ENCODE measurements at regions not wholly inside any gene's neighbourhood (a gene's known extent, or its start where the extent isn't known, plus 50 kb on each side); places are given as distances from the start of the nearest gene placed in this dataset.

GRCh38 chr12:4045786-4046494, 172.7 kb upstream of the PARP11 start:
- Histone ChIP-seq H2AFZ (ENCODE audit: low read depth, low read length, severe bottlenecking) (no peak overlapping the region), H3K36me3 (ENCODE audit: low read length) (no peaks in the 10 kb centered on the region), H3F3A (ENCODE audit: insufficient read depth) (no peaks in the 10 kb centered on the region), H3K4me3 (ENCODE audit: insufficient read depth, low read length, poor library complexity, severe bottlenecking) (no peak overlapping the region), H3K27ac (ENCODE audit: low read depth, low read length) (no peak overlapping the region), H3K9ac (ENCODE audit: low read length) (no peak overlapping the region), H3K9me2 (replicated peaks; ENCODE audit: insufficient read depth, low read length) (no peaks in the 10 kb centered on the region), H3K4me2 (ENCODE audit: low read depth, low read length, poor library complexity, severe bottlenecking) (no peak overlapping the region), H3K27me3 (ENCODE audit: low read length) (no peaks in the 10 kb centered on the region), H3K79me2 (ENCODE audit: insufficient read depth, low read length) (no peaks in the 10 kb centered on the region), H4K20me1 (ENCODE audit: low read depth, low read length) (no peaks in the 10 kb centered on the region), H3K9me3 (ENCODE audit: insufficient read depth, low read length) (no peaks in the 10 kb centered on the region)
- no peak for TF ChIP-seq EZH2phosphoT487 (conservative IDR thresholded peaks at IDR 0.05; ENCODE audit: low read length)
- TF ChIP-seq, protein P1, sequence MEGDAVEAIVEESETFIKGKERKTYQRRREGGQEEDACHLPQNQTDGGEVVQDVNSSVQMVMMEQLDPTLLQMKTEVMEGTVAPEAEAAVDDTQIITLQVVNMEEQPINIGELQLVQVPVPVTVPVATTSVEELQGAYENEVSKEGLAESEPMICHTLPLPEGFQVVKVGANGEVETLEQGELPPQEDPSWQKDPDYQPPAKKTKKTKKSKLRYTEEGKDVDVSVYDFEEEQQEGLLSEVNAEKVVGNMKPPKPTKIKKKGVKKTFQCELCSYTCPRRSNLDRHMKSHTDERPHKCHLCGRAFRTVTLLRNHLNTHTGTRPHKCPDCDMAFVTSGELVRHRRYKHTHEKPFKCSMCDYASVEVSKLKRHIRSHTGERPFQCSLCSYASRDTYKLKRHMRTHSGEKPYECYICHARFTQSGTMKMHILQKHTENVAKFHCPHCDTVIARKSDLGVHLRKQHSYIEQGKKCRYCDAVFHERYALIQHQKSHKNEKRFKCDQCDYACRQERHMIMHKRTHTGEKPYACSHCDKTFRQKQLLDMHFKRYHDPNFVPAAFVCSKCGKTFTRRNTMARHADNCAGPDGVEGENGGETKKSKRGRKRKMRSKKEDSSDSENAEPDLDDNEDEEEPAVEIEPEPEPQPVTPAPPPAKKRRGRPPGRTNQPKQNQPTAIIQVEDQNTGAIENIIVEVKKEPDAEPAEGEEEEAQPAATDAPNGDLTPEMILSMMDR (IDR thresholded peaks at IDR 0.05; ENCODE audit: insufficient read depth, low read length, poor library complexity, severe bottlenecking) = no peak

DNA sequence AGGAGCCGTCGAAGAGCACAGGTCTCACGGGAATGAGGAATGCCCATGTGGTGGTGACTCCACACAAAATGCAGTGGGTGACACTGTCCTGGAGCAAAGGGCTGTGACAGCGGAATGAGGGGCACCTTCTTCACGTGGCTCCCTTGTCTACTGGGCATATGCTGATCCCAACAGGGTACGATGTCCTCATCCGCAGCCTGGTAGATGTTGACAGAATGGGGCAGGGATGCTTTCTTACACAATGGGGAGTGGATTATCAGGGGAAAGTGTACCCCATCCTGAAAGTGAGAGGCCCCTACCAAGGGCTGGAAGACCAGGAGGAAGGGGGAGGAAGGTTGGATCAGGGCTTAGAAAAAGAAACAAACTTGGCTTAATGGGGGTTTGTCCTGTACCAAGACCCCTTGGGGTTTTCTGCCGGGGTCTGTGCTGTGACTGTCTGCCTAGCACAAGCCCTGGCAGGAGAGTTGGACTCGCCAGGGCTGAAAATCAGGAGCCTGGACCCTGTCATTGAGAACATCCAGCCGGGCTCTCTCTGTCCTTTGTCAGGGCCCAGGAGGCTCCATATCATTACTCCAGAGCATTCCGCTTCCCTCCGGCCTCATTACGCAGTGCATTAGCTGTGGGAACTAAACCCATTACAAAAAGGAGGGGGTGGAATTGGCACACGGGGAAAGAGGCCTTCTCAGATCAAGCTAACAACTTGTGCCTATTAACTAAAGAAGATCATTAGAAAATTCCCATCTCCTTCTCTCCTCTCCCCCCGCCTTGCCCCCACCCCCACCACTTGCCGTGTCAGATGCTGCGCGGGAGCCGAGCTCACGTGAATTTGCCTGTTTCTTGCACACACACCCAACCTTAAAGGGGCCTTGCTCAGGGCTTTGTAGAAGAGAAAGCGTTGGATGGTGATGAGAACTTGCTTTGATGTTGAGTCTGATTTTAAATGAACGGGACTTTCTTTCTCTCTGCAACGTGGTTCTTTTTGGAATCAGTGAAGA, 171.8 kb upstream of the PARP11 start:
- no peaks in the 10 kb centered on the region for H3F3A ChIP-seq (ENCODE audit: insufficient read depth)
- H3K27ac ChIP-seq (ENCODE audit: low read depth, low read length) = no peak overlapping the region
- no peaks in the 10 kb centered on the region for H3K9me2 ChIP-seq (replicated peaks; ENCODE audit: insufficient read depth, low read length)
- no peak overlapping the region for H3K4me3 ChIP-seq (ENCODE audit: insufficient read depth, low read length, poor library complexity, severe bottlenecking)
- no peaks in the 10 kb centered on the region for H3K27me3 ChIP-seq (ENCODE audit: low read length)
- no peaks in the 10 kb centered on the region for H3K9me3 ChIP-seq (ENCODE audit: insufficient read depth, low read length)
- no peaks in the 10 kb centered on the region for H3K36me3 ChIP-seq (ENCODE audit: low read length)
- no peak overlapping the region for H2AFZ ChIP-seq (ENCODE audit: low read depth, low read length, severe bottlenecking)
- H3K79me2 ChIP-seq (ENCODE audit: insufficient read depth, low read length) = no peaks in the 10 kb centered on the region
- TF ChIP-seq EZH2phosphoT487 (conservative IDR thresholded peaks at IDR 0.05; ENCODE audit: low read length) = no peak
- TF ChIP-seq, protein P1 (IDR thresholded peaks at IDR 0.05; ENCODE audit: insufficient read depth, low read length, poor library complexity, severe bottlenecking) = no peak
- H3K4me2 ChIP-seq (ENCODE audit: low read depth, low read length, poor library complexity, severe bottlenecking) = no peak overlapping the region
- H4K20me1 ChIP-seq (ENCODE audit: low read depth, low read length) = no peaks in the 10 kb centered on the region
- H3K9ac ChIP-seq (ENCODE audit: low read length) = no peak overlapping the region

- H3K27ac ChIP-seq (ENCODE audit: low read depth, low read length) = no peak overlapping the region
- no peak overlapping the region for H3K4me3 ChIP-seq (ENCODE audit: insufficient read depth, low read length, poor library complexity, severe bottlenecking)
- no peak overlapping the region for H3K9ac ChIP-seq (ENCODE audit: low read length)
- H3K4me2 ChIP-seq (ENCODE audit: low read depth, low read length, poor library complexity, severe bottlenecking) = no peak overlapping the region
- H3K9me3 ChIP-seq (ENCODE audit: insufficient read depth, low read length) = no peaks in the 10 kb centered on the region
- TF ChIP-seq, protein P1 (IDR thresholded peaks at IDR 0.05; ENCODE audit: insufficient read depth, low read length, poor library complexity, severe bottlenecking) = no peak
- TF ChIP-seq EZH2phosphoT487 (conservative IDR thresholded peaks at IDR 0.05; ENCODE audit: low read length) = no peak
- H3K79me2 ChIP-seq (ENCODE audit: insufficient read depth, low read length) = no peaks in the 10 kb centered on the region
- H3K27me3 ChIP-seq (ENCODE audit: low read length) = no peaks in the 10 kb centered on the region
- H3K9me2 ChIP-seq (replicated peaks; ENCODE audit: insufficient read depth, low read length) = no peaks in the 10 kb centered on the region
- no peaks in the 10 kb centered on the region for H4K20me1 ChIP-seq (ENCODE audit: low read depth, low read length)
- no peak overlapping the region for H2AFZ ChIP-seq (ENCODE audit: low read depth, low read length, severe bottlenecking)
- H3K36me3 ChIP-seq (ENCODE audit: low read length) = no peaks in the 10 kb centered on the region
- no peaks in the 10 kb centered on the region for H3F3A ChIP-seq (ENCODE audit: insufficient read depth)
Observed at GRCh38 chr12:4044101-4044500, 170.9 kb upstream of the PARP11 start.

Data from SU-DHL-6 (cell line).